Right lobe of liver (tissue), 6 donors: ENCODE measurements at regions not wholly inside any gene's neighbourhood (a gene's known extent, or its start where the extent isn't known, plus 50 kb on each side); places are given as distances from the start of the nearest gene placed in this dataset.
"Not testable (repeated sequence)": the region's sequence is repeated elsewhere in the genome, so short reads cannot be mapped to it uniquely, and the experiment has no call there.

Source experiments
- ATAC-seq, 4 donors: fragments of 200-7000 bp; cut with Tn5 transposase; one replicate each; pipeline ENCODE4 v1.9.1; 2020; ENCODE audit warnings: mild to moderate bottlenecking in 4 of 4, moderate library complexity in 4 of 4
- DNase-seq, 3 donors: peaks; one replicate each; pipeline ENCODE4 v3.0.0-alpha.2; 2020
- H3K27ac ChIP-seq, 3 donors: fragments of 200-600 bp; one replicate each; pipeline ENCODE4 v1.8.0; 2022
- H3K27me3 ChIP-seq, 2 donors: fragments of 200-600 bp; one replicate each; pipeline ENCODE4 v1.8.0; 2022
- H3K36me3 ChIP-seq, 4 donors: fragments of 200-600 bp; sonication (generic) in 1 of 4; one replicate each; pipeline versions ENCODE4 v1.5.1 to v1.8.0; 2017 to 2022; ENCODE audit warnings: control low read depth in 1 of 4
- H3K4me1 ChIP-seq, 4 donors: fragments of 200-600 bp; sonication (generic) in 1 of 4; one replicate each; pipeline versions ENCODE4 v1.5.1 to v1.8.0; 2017 to 2022; ENCODE audit warnings: control low read depth in 1 of 4
- H3K4me3 ChIP-seq, 3 donors: fragments of 200-600 bp; one replicate each; pipeline ENCODE4 v1.8.0; 2022
- H3K9me3 ChIP-seq, 4 donors: fragments of 200-600 bp; sonication (generic) in 1 of 4; one replicate each; pipeline versions ENCODE4 v1.5.1 to v1.8.0; 2017 to 2022; ENCODE audit warnings: control low read depth in 1 of 4
- POLR2A ChIP-seq: fragments of 450-650 bp; IDR thresholded peaks from one replicate; pipeline ENCODE4 v1.6.1; 2017; ENCODE audit warnings: antibody characterized with exemption, mild to moderate bottlenecking
- WGBS: methylation state at CpG from one replicate; pipeline ENCODE4 v1.1.6; 2018; ENCODE audit warnings: low coverage, low lambda C conversion rate; ENCODE audit not compliant: insufficient coverage; ENCODE audit errors: missing lambda C conversion rate; 5-methylcytosine and 5-hydroxymethylcytosine counted together
- intact Hi-C, 2 donors: fragments of 100-400 bp; cut with DNase I; formaldehyde crosslinking; loops; one replicate each; pipeline versions ENCODE4 v1.11.2 to v1.14.1; 2022
- TF ChIP-seq, protein P1 (sequence below), 4 donors: fragments of 200-600 bp in 3 of 4; fragments of 450-650 bp in 1 of 4; IDR thresholded peaks; one replicate each; pipeline versions ENCODE4 v1.5.1 to v1.8.0; 2016 to 2022; ENCODE audit warnings: antibody characterized with exemption in 4 of 4, mild to moderate bottlenecking in 2 of 4
- donor health status: DM: no; HTN: yes; CAD: no.
- donor health status: DM: no; HTN: no; CAD: no.
- donor health status: DM: no; HTN: no; CAD: no.
- donor health status: DM: no; HTN: yes; CAD: no.
- donor health status: DM: no; HTN: yes; CAD: no.

DNA sequence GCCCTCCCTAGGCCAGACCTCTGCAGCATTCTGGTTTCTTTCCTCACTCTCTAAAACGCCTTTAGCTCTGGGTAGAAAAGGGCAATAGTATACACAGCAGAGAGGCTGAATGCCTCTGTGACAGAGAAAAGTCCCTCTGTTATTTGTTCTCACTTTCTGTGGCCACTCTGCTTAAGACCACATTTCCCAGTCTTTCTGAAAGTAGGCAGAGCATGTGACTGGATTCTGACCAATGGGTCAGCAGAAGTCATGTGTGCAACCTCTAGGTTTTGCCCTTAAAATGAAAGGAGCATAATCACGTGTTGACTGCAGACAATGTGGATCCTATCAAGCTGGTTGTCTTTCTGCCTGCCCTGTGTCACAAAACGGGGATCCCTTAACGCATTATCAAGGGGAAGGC, 79.7 kb upstream of the MARK1 start:
- no peaks in the 10 kb centered on the region for H3K9me3 ChIP-seq
- H3K4me1 ChIP-seq = no peaks in the 10 kb centered on the region
- ATAC-seq (no peak), DNase-seq (no peak)
- H3K27me3 ChIP-seq = no peaks in the 10 kb centered on the region
- H3K36me3 ChIP-seq = no peaks in the 10 kb centered on the region
- TF ChIP-seq, protein P1, sequence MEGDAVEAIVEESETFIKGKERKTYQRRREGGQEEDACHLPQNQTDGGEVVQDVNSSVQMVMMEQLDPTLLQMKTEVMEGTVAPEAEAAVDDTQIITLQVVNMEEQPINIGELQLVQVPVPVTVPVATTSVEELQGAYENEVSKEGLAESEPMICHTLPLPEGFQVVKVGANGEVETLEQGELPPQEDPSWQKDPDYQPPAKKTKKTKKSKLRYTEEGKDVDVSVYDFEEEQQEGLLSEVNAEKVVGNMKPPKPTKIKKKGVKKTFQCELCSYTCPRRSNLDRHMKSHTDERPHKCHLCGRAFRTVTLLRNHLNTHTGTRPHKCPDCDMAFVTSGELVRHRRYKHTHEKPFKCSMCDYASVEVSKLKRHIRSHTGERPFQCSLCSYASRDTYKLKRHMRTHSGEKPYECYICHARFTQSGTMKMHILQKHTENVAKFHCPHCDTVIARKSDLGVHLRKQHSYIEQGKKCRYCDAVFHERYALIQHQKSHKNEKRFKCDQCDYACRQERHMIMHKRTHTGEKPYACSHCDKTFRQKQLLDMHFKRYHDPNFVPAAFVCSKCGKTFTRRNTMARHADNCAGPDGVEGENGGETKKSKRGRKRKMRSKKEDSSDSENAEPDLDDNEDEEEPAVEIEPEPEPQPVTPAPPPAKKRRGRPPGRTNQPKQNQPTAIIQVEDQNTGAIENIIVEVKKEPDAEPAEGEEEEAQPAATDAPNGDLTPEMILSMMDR (IDR thresholded peaks at IDR 0.05) = no peak
- no peak for TF ChIP-seq POLR2A
- intact Hi-C loops = no loop called here
- H3K4me3 ChIP-seq = no peak overlapping the region
- WGBS = 49% methylated on average over 4 of the region's 4 CpGs
- no peak overlapping the region for H3K27ac ChIP-seq

DNA sequence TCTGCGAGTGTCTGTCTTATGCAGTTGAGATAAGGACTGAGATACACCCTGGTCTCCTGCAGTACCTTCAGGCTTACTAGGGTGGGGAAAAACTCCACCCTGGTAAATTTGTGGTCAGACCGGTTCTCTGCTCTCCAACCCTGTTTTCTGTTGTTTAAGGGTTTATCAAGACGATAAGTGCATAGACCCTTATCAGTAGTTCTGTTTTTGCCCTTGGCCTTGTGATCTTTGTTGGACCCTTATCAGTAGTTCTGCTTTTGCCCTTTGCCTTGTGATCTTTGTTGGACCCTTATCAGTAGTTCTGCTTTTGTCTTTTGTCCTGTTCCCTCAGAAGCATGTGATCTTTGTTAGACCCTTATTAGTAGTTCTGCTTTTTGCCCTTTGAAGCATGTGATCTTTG, 83.3 kb upstream of the MARK1 start:
- H3K36me3 ChIP-seq, H3K27me3 ChIP-seq, H3K27ac ChIP-seq, intact Hi-C loops, H3K4me3 ChIP-seq, ATAC-seq, H3K4me1 ChIP-seq, DNase-seq, H3K9me3 ChIP-seq: not testable (repeated sequence)
- 31% methylated on average over 3 of the region's 3 CpGs for WGBS

DNA sequence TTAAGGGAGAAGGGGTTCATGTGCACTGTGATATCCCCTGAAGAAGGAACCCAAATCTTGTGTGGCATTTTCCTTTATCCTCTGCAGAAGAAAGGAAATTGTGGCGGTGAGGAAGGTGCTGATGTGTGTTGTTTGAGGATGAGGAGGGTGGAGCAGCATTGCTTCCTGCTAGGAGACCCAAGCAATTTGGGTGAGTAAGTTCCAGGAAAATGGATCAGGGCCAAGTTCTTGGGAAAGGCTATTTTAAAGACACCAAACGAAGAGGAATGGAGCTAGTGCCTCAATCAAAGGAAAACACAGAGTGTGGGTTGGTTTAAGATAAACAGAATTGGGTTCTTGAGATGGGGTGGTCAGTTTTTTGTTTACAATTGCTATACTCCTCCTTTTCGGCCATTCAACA, 86.7 kb upstream of the MARK1 start:
- H3K27me3 ChIP-seq = no peaks in the 10 kb centered on the region
- DNase-seq (no peak), ATAC-seq (no peak)
- WGBS = 37% methylated on average over 3 of the region's 3 CpGs
- H3K36me3 ChIP-seq = no peaks in the 10 kb centered on the region
- TF ChIP-seq, protein P1 (IDR thresholded peaks at IDR 0.05) = no peak
- TF ChIP-seq POLR2A = no peak
- no peaks in the 10 kb centered on the region for H3K9me3 ChIP-seq
- no peak overlapping the region for H3K27ac ChIP-seq
- no peak overlapping the region for H3K4me3 ChIP-seq
- no peaks in the 10 kb centered on the region for H3K4me1 ChIP-seq
- intact Hi-C loops = no loop called here

DNA sequence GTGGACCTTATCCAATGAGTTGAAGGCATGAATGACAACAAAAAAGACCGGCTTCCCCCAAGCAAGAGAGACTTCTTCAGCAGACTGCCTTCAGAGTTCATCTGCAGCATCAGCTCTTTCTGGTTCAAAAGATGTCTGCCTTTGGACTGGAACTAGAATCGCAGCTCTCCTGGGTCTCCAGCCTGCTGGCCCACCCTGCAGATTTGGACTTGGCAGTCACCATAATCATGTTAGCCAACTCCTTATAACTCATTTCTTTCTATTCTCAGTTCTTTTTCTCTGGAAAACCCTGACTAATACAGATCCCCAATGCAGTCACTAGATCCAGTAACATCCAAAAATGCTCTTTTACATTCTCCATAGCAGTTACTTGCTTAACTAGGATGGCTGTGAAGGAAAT, 89.2 kb upstream of the MARK1 start:
- H3K27ac ChIP-seq = no peak overlapping the region
- no peaks in the 10 kb centered on the region for H3K36me3 ChIP-seq
- H3K27me3 ChIP-seq = no peaks in the 10 kb centered on the region
- intact Hi-C loops = no loop called here
- ATAC-seq = no peak
- H3K4me3 ChIP-seq = no peak overlapping the region
- H3K4me1 ChIP-seq = no peaks in the 10 kb centered on the region
- TF ChIP-seq, protein P1 (IDR thresholded peaks at IDR 0.05) = no peak
- TF ChIP-seq POLR2A = no peak
- WGBS = 60% methylated on average over 1 of the region's 2 CpGs
- no peaks in the 10 kb centered on the region for H3K9me3 ChIP-seq
- no peak for DNase-seq

DNA sequence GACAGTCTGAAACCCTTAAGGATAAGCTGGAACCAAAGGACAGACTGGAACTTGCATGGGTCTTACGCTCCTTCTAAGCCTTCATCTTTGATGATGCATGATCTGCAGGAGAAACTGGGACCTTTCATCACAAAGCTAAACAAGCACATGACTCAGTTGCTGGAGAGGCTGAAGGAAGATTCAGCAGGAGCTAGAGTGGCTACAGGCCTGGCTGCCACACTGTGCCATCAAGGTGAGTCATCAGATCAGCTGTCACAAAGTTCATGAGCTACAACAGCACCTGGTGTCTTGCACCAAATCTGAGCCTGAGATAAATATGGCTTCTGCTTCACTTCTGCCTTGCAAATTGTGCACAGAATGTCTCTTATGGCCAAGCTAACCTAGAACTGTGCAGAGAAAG, 95.5 kb upstream of the MARK1 start:
- intact Hi-C loops = no loop called here
- Histone ChIP-seq H3K27me3 (no peaks in the 10 kb centered on the region), H3K4me3 (no peak overlapping the region), H3K4me1 (no peaks in the 10 kb centered on the region), H3K36me3 (no peaks in the 10 kb centered on the region), H3K27ac (no peak overlapping the region), H3K9me3 (no peaks in the 10 kb centered on the region)
- DNase-seq = no peak
- WGBS = 75% methylated on average over 1 of the region's 1 CpG
- peak in 1 of 4 donors; percentile 55 for ATAC-seq
- TF ChIP-seq POLR2A = no peak
- TF ChIP-seq, protein P1 (IDR thresholded peaks at IDR 0.05) = no peak
